ENCODE measurements at regions not wholly inside any gene's neighbourhood (a gene's known extent, or its start where the extent isn't known, plus 50 kb on each side); places are given as distances from the start of the nearest gene placed in this dataset.

DNA sequence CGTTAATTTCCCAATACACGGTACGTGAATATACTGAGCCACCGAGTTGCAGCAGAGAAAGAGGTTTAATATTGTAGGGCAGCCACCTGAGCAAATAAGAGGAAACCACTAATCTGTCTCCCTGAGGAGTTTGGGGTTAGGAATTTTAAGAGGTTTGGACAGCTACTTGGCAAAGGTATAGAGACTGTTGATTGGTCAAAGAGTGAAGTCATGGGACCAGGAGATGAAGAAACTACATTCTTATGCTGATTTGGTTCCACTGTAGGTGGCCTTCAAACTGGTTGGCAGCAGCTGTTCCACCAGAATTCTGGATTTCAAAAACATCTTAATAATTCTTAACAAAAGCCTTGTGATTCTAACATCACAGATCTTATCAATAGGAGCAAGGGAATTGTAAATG lies 485.4 kb upstream of the PRMT6 start:
- TF ChIP-seq, protein P1, sequence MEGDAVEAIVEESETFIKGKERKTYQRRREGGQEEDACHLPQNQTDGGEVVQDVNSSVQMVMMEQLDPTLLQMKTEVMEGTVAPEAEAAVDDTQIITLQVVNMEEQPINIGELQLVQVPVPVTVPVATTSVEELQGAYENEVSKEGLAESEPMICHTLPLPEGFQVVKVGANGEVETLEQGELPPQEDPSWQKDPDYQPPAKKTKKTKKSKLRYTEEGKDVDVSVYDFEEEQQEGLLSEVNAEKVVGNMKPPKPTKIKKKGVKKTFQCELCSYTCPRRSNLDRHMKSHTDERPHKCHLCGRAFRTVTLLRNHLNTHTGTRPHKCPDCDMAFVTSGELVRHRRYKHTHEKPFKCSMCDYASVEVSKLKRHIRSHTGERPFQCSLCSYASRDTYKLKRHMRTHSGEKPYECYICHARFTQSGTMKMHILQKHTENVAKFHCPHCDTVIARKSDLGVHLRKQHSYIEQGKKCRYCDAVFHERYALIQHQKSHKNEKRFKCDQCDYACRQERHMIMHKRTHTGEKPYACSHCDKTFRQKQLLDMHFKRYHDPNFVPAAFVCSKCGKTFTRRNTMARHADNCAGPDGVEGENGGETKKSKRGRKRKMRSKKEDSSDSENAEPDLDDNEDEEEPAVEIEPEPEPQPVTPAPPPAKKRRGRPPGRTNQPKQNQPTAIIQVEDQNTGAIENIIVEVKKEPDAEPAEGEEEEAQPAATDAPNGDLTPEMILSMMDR (IDR thresholded peaks at IDR 0.05) = no peak
- no peak for TF ChIP-seq EZH2 (IDR thresholded peaks at IDR 0.05; ENCODE audit: borderline replicate concordance, insufficient read depth, low read depth, low read length, poor library complexity, severe bottlenecking)
